Heart right ventricle (tissue), 16 donors: ENCODE measurements at regions not wholly inside any gene's neighbourhood (a gene's known extent, or its start where the extent isn't known, plus 50 kb on each side); places are given as distances from the start of the nearest gene placed in this dataset.

Experiments
- ATAC-seq, 8 donors: fragments of 200-7000 bp; cut with Tn5 transposase; one replicate each; pipeline ENCODE4 v1.9.1; 2020; ENCODE audit warnings: mild to moderate bottlenecking in 8 of 8, moderate library complexity in 8 of 8, moderate number of reproducible peaks in 1 of 8
- DNase-seq, 2 donors: peaks; one replicate each; pipeline ENCODE4 v3.0.0-alpha.2; 2020
- H3K27ac ChIP-seq, 10 donors: fragments of 200-600 bp; sonication (generic) in 2 of 10; one replicate each; pipeline versions ENCODE4 v1.5.0 to v1.8.0; 2020 to 2022; ENCODE audit warnings: mild to moderate bottlenecking in 3 of 10
- H3K27me3 ChIP-seq, 7 donors: fragments of 200-600 bp; one replicate each; pipeline ENCODE4 v1.8.0; 2021 to 2022; ENCODE audit warnings: mild to moderate bottlenecking in 2 of 7
- H3K36me3 ChIP-seq, 9 donors: fragments of 200-600 bp; sonication (generic) in 1 of 9; one replicate each; pipeline versions ENCODE4 v1.5.0 to v1.8.0; 2020 to 2022; ENCODE audit warnings: mild to moderate bottlenecking in 2 of 9
- H3K4me1 ChIP-seq, 9 donors: fragments of 200-600 bp; sonication (generic) in 1 of 9; one replicate each; pipeline versions ENCODE4 v1.5.0 to v1.8.0; 2020 to 2022; ENCODE audit warnings: mild to moderate bottlenecking in 4 of 9
- H3K4me3 ChIP-seq, 10 donors: fragments of 200-600 bp; sonication (generic) in 2 of 10; one replicate each; pipeline versions ENCODE4 v1.5.0 to v1.8.0; 2020 to 2022; ENCODE audit warnings: mild to moderate bottlenecking in 7 of 10, moderate library complexity in 2 of 10
- H3K9me3 ChIP-seq, 11 donors: fragments of 200-600 bp in 10 of 11; sonication (generic) in 2 of 11; one replicate each; pipeline versions ENCODE4 v1.5.0 to v1.8.0; 2013 to 2022; ENCODE audit warnings: mild to moderate bottlenecking in 2 of 11, control low read depth in 1 of 11, moderate library complexity in 1 of 11
- CTCF ChIP-seq, 9 donors: fragments of 200-600 bp; sonication (generic) in 2 of 9; IDR thresholded peaks; one replicate each; pipeline versions ENCODE4 v1.5.0 to v1.8.0; 2021 to 2022; ENCODE audit warnings: antibody characterized with exemption in 9 of 9, mild to moderate bottlenecking in 5 of 9, moderate library complexity in 1 of 9
- WGBS, 2 donors: extraction: QIAGEN DNeasy Blood & Tissue Kit; methylation state at CpG; one replicate each; pipeline ENCODE4 v1.1.7; 2013; ENCODE audit warnings: inconsistent platforms in 1 of 2; 5-methylcytosine and 5-hydroxymethylcytosine counted together
- intact Hi-C, 10 donors: fragments of 100-400 bp; cut with DNase I; formaldehyde crosslinking; loops; one replicate each; pipeline versions ENCODE4 v1.11.1 to v1.14.2; 2022
- donor health status: Arrhythmogenic right ventricular cardiomyopathy.
- donor health status: ischemic (EF 13 %, LVEDD 7.1; RV severe dilation, severe dysfunction).
- donor health status: healthy with polysubstance abuse.
- donor health status: DM: no; HTN: yes; CAD: no.
- donor health status: DM: no; HTN: no; CAD: no.
- donor health status: ischemic (EF 25% LVEDD 6.9; RV normal size, moderate dysfunction).
- donor health status: ischemic (EF 25% LVEDD 5.7; RV mildly dilated, moderate dysfunction).
- donor health status: healthy.
- donor health status: DM: yes; HTN: yes; CAD: no.
- donor health status: Ischemic cardiomyopathy.
- donor health status: ischemic (EF 35%, LVEDD 5.7; RV mildly dilated, moderate dysfunction).
- donor health status: nonischemic (EF 11% LVEDD 7.7; RV severe dilation, severe dysfunction).
- donor health status: DM: yes; HTN: yes; CAD: no.
- donor health status: PGD.
- donor health status: ischemic (EF 29% LVEDD 5.4; RV normal size, mild dysfunction).
- donor health status: nonischemic (EF 23%, LVEDD 6.1; RV moderate dilation, normal function).

- Histone ChIP-seq H3K4me1 (peaks cover 0 to 15% (median 0%) of the 10 kb centered on the region in 9 donors), H3K27me3 (peaks cover 0 to 17% (median 0%) of the 10 kb centered on the region in 7 donors), H3K27ac (no peak overlapping the region), H3K9me3 (peaks cover 0 to 3% (median 0%) of the 10 kb centered on the region in 11 donors), H3K4me3 (no peak overlapping the region), H3K36me3 (no peaks in the 10 kb centered on the region)
- intact Hi-C loops: no loop called here
- DNase-seq (no peak), ATAC-seq (no peak)
- WGBS, 2 donors: 81 to 82% methylated on average over 8 of the region's 8 CpGs
- no peak for TF ChIP-seq CTCF (IDR thresholded peaks at IDR 0.05)
These were observed 59.3 kb upstream of the EXOC6 start for GRCh38 chr10:92789067-92789466.

- Histone ChIP-seq H3K36me3 (no peaks in the 10 kb centered on the region), H3K4me1 (peaks cover 0 to 15% (median 0%) of the 10 kb centered on the region in 9 donors), H3K27me3 (peaks cover 0 to 19% (median 0%) of the 10 kb centered on the region in 7 donors), H3K9me3 (peaks cover 0 to 5% (median 0%) of the 10 kb centered on the region in 11 donors), H3K4me3 (no peak overlapping the region), H3K27ac (peak overlapping the region in 1 of 10 donors; percentile 59)
- intact Hi-C loops: no loop called here
- WGBS, 2 donors: 61 to 71% methylated on average over 4 of the region's 4 CpGs
- no peak for TF ChIP-seq CTCF (IDR thresholded peaks at IDR 0.05)
- ATAC-seq (no peak), DNase-seq (no peak)
These were observed 58.5 kb upstream of the EXOC6 start for GRCh38 chr10:92789786-92790185.

GRCh38 chr10:92790440-92790839, 57.9 kb upstream of the EXOC6 start:
- Histone ChIP-seq H3K36me3 (no peaks in the 10 kb centered on the region), H3K27ac (peak overlapping the region in 1 of 10 donors; percentile 59), H3K4me1 (peaks cover 0 to 15% (median 0%) of the 10 kb centered on the region in 9 donors), H3K27me3 (peaks cover 0 to 19% (median 0%) of the 10 kb centered on the region in 7 donors), H3K9me3 (peaks cover 0 to 5% (median 0%) of the 10 kb centered on the region in 11 donors), H3K4me3 (no peak overlapping the region)
- TF ChIP-seq CTCF (IDR thresholded peaks at IDR 0.05): no peak
- DNase-seq: no peak
- WGBS, 2 donors: 50 to 71% methylated on average over 2 of the region's 2 CpGs
- ATAC-seq: peak in 1 of 8 donors; percentile 42
- intact Hi-C loops: no loop called here

- no peak for TF ChIP-seq CTCF (IDR thresholded peaks at IDR 0.05)
- ATAC-seq (no peak), DNase-seq (no peak)
- Histone ChIP-seq H3K4me3 (no peak overlapping the region), H3K9me3 (peaks cover 0 to 14% (median 0%) of the 10 kb centered on the region in 11 donors), H3K4me1 (peaks cover 0 to 15% (median 0%) of the 10 kb centered on the region in 9 donors), H3K36me3 (no peaks in the 10 kb centered on the region), H3K27ac (no peak overlapping the region), H3K27me3 (peaks cover 0 to 12% (median 0%) of the 10 kb centered on the region in 7 donors)
- WGBS, 2 donors: 90 to 93% methylated on average over 1 of the region's 1 CpG
- intact Hi-C loops: no loop called here
These were observed 55.7 kb upstream of the EXOC6 start for GRCh38 chr10:92792661-92793060.
